BJ (cell line): ENCODE measurements at regions not wholly inside any gene's neighbourhood (a gene's known extent, or its start where the extent isn't known, plus 50 kb on each side); places are given as distances from the start of the nearest gene placed in this dataset.

ENCODE experiments used
- CTCF ChIA-PET: fragments of 350-600 bp; formaldehyde crosslinking; extraction: SDS; loops from one replicate; lab custom pipeline; 2021; ENCODE audit warnings: antibody characterized with exemption, inconsistent platforms; lab: Yijun Ruan, JAX
- POLR2A ChIA-PET: fragments of 300-600 bp; sonication (Branson Sonifier 250); formaldehyde crosslinking; extraction: SDS; loops from one replicate; lab custom pipeline; 2021; ENCODE audit warnings: antibody characterized with exemption; lab: Charles Lee
- DNase-seq: peaks from one replicate; pipeline ENCODE4 v3.0.0-alpha.2; 2011; ENCODE audit warnings: low read depth
- H3K27me3 ChIP-seq: 2 replicates; pipeline ENCODE4 v1.6.0; 2011; ENCODE audit warnings: low read length; ENCODE audit not compliant: control insufficient read depth, insufficient read depth
- H3K36me3 ChIP-seq: 2 replicates; pipeline ENCODE4 v1.5.1; 2011; ENCODE audit warnings: low read length; ENCODE audit not compliant: control insufficient read depth, insufficient read depth
- H3K4me3 ChIP-seq: 2 replicates; pipeline ENCODE4 v1.5.1; 2011; ENCODE audit warnings: low read depth, mild to moderate bottlenecking, control low read depth, low read length
- CTCF ChIP-seq: IDR thresholded peaks from 2 replicates; pipeline ENCODE4 v1.5.1; 2011; ENCODE audit warnings: low read depth, mild to moderate bottlenecking, control low read depth, inconsistent platforms, low read length, moderate library complexity; ENCODE audit not compliant: insufficient read depth

DNA sequence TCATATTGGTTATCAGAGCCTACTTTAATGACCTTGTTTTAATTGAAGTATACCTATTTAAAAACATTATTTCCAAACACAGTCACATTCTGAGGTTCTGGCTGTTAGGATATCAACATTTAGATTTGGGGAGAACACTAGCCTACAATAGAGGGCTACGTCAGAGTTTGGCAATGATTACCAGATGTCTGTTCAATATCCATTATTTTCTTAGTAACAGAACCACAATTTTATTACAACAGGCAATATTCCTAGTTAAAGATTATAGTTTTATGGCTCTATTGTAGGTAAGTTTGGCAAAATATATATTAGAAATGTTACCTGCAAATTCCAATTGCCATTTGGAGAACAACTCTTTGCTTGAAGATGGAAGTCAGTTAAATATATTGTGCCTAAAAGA is 1163.1 kb upstream of the MIR17HG start:
- no peak for DNase-seq
- Histone ChIP-seq H3K27me3 (no peaks in the 10 kb centered on the region), H3K36me3 (no peaks in the 10 kb centered on the region), H3K4me3 (no peak overlapping the region)
- ChIA-PET CTCF (no interaction called here), POLR2A (no interaction called here)
- TF ChIP-seq CTCF = no peak

- DNase-seq = no peak
- Histone ChIP-seq H3K36me3 (no peaks in the 10 kb centered on the region), H3K27me3 (no peaks in the 10 kb centered on the region), H3K4me3 (no peak overlapping the region)
- ChIA-PET POLR2A (no interaction called here), CTCF (no interaction called here)
- TF ChIP-seq CTCF = no peak
Measured at GRCh38 chr13:90185734-90186133, 1161.8 kb upstream of the MIR17HG start.

DNA sequence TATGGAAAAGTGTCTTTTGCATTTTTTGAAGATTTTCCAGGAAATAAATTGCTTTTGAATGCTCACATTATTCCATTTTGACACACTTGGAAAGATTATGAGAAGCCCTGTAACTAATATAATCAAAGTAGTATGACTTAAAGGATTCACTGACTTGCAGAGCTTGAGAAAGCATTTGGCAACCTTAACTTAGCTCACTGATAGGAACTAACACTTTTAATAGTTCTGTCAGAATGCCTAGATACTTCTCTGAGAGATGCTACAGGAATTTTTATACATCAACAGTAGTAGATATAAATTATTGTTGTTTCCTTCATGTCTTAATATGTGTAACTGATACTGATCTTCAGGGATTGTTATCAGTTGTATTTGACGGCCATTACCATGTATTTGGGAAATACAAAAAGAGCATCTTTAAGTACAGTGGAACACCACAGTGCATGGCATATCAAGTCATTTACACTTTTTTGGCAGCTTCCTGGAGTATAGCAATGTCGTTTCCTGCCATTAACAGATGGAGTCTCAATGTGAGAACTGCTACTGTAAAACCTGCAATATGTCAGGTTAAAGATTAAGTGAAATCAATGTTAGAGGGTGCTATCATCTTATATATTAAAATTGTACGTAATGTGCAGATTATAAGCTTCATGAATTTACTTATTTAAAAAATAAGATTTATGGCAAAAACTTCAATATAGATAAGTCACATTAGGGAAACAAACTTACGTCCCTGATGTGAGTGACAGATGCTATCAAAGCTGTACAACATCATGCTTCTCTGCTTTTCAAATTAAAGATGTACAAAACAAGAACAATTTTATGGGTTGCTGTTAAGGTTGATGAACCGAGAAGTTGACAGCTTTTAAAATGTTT is 1159.8 kb upstream of the MIR17HG start:
- no peak for TF ChIP-seq CTCF
- CTCF ChIA-PET = interaction anchor here (1.2 kb wide), 1 partner anchor 10 kb away, joined by 7 read pairs; no protein-coding TSS in a partner anchor

DNA sequence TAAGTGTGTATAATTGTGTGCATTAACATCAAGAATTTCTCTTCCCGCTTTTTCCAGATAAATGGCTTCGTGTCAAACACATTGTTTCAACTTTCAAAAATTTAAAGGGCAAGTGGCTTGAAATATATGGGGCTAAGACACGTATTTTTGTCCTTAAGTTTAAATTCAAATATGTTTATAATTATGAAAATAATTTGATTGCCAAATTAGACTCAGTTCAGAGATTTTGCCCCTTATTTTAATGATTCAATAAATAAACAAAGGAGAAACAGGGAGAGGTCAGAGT is 1159.2 kb upstream of the MIR17HG start:
- ChIA-PET POLR2A (no interaction called here), CTCF (interaction anchor here (1.2 kb wide), 1 partner anchor 10 kb away, joined by 7 read pairs; no protein-coding TSS in a partner anchor)
- Histone ChIP-seq H3K36me3 (no peaks in the 10 kb centered on the region), H3K27me3 (no peaks in the 10 kb centered on the region), H3K4me3 (no peak overlapping the region)
- no peak for TF ChIP-seq CTCF
- DNase-seq = no peak

More for the DNA sequence above, 1159.8 kb upstream of the MIR17HG start:
- DNase-seq = no peak
- Histone ChIP-seq H3K27me3 (no peaks in the 10 kb centered on the region), H3K36me3 (no peaks in the 10 kb centered on the region), H3K4me3 (no peak overlapping the region)
- POLR2A ChIA-PET = no interaction called here

GRCh38 chr13:90197722-90198121 is 1149.8 kb upstream of the MIR17HG start:
- DNase-seq = no peak
- Histone ChIP-seq H3K4me3 (no peak overlapping the region), H3K27me3 (no peaks in the 10 kb centered on the region), H3K36me3 (no peaks in the 10 kb centered on the region)
- ChIA-PET CTCF (no interaction called here), POLR2A (no interaction called here)
- TF ChIP-seq CTCF = no peak
